C4-2B (cell line): ENCODE measurements at regions not wholly inside any gene's neighbourhood (a gene's known extent, or its start where the extent isn't known, plus 50 kb on each side); places are given as distances from the start of the nearest gene placed in this dataset.
"Not testable (repeated sequence)": the region's sequence is repeated elsewhere in the genome, so short reads cannot be mapped to it uniquely, and the experiment has no call there.

Source experiments
- H3K27ac ChIP-seq: fragments of 450-650 bp; 2 replicates; pipeline ENCODE4 v1.5.1; 2017
- CTCF ChIP-seq: fragments of 450-650 bp; conservative IDR thresholded peaks from 2 replicates; pipeline ENCODE4 v1.5.1; 2017; ENCODE audit warnings: mild to moderate bottlenecking
- ZFX ChIP-seq: fragments of 450-650 bp; IDR thresholded peaks from 2 replicates; pipeline ENCODE4 v1.6.1; 2017

DNA sequence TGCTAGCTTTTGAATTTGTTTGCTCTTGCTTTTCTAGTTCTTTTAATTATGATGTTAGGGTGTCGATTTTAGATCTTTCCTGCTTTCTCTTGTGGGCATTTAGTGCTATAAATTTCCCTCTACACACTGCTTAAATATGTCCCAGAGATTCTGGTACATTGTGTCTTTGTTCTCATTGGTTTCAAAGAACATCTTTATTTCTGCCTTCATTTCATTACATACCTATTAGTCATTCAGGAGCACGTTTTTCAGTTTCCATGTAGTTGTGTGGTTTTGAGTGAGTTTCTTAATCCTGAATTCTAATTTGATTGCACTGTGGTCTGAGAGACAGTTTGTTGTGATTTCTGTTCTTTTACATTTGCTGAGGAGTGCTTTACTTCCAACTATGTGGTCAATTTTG is 51.2 kb upstream of the MB21D2 start:
- H3K27ac ChIP-seq = not testable (repeated sequence)

GRCh38 chr3:192980632-192981031 is 63.0 kb upstream of the MB21D2 start:
- no peak overlapping the region for H3K27ac ChIP-seq
- TF ChIP-seq ZFX = no peak
- no peak for TF ChIP-seq CTCF

DNA sequence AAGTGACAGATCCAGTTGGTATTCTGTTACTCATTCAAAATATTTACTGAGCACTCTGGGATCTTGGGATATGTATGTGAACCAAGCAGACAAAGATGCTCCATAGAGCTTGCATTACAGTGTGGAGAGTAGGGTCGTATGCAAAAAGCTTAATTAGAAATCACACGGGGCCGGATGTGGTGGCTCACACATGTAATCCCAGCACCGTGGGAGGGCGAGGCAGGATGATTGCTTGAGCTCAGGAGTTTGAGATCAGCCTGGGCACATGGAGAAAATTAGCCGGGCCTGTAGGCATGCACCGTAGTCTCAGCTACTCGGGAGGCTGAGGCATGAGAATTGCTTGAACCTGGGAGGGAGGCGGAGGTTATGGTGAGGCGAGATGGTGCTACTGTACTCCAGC is 68.7 kb upstream of the MB21D2 start:
- TF ChIP-seq CTCF = no peak
- no peak for TF ChIP-seq ZFX

DNA sequence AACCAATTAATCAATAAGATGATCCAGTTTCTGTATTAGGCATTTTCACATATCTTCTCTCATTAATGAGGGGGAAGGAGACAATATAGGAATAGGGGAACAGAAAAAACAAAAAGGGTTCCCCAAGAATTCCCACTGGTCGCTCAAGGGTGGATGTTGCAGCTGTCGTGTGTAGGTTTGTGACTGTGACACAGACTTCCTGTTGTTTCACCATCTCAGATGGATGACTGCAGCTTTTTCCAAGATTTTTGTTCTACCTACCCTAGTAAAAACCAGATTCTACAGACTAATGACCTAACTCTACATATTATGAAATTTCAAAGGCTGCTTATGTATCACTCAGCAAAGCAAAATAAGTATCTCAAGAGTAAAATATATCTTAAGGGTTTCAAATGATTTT is 73.7 kb upstream of the MB21D2 start:
- TF ChIP-seq CTCF (no peak), ZFX (no peak)
- no peak overlapping the region for H3K27ac ChIP-seq

More for the DNA sequence above, 68.7 kb upstream of the MB21D2 start:
- no peak overlapping the region for H3K27ac ChIP-seq

- TF ChIP-seq CTCF (no peak), ZFX (no peak)
- no peak overlapping the region for H3K27ac ChIP-seq
Measured at GRCh38 chr3:192992361-192992760, 74.7 kb upstream of the MB21D2 start.

DNA sequence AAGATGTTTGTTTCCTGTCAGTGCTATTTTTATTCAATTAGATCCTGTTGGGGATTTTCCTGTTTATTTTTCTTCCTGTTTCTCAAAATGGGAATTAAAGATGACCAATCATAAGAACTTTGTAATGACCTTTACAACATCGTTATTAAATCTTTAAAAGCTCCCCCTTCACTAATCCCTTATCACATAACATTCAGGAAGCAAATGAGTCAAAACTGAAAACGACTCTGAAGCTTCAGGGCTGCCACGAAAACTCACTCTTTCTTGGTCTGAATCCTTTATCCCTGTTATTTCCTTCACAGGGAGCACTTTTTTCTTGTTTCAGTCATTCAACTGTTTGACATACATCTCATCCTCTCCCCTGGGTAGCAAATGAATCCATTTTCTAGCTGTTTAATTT is 75.8 kb upstream of the MB21D2 start:
- no peak overlapping the region for H3K27ac ChIP-seq
- TF ChIP-seq ZFX (no peak), CTCF (no peak)

DNA sequence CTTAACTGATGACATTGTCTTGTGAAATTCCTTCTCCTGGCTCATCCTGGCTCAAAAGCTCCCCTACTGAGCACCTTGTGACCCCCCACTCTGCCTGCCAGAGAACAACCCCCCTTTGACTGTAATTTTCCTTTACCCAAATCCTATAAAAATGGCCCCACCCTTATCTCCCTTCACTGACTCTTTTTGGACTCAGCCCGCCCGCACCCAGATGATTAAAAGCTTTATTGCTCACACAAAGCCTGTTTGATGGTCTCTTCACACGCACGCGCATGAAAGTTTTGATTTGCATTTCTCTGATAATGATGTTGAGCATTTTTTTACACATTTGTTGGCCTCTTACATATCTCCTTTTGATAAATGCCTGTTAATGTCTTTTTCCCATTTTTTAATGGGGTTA is 83.5 kb upstream of the MB21D2 start:
- not testable (repeated sequence) for H3K27ac ChIP-seq

DNA sequence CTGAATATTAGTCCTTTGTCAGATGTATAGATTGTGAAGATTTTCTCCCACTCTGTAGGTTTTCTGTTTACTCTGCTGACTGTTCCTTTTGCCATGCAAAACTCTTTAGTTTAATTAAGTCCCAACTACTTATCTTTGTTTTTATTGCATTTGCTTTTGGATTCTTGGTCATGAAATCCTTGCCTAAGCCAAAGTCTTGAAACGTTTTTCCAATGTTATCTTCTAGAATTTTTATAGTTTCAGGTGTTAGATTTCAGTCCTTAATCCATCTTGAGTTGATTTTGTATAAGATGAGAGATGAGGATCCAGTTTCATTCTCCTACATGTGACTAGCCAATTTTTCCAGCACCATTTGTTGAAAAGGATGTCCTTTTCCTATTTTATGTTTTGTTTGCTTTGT is 86.0 kb upstream of the MB21D2 start:
- not testable (repeated sequence) for H3K27ac ChIP-seq

DNA sequence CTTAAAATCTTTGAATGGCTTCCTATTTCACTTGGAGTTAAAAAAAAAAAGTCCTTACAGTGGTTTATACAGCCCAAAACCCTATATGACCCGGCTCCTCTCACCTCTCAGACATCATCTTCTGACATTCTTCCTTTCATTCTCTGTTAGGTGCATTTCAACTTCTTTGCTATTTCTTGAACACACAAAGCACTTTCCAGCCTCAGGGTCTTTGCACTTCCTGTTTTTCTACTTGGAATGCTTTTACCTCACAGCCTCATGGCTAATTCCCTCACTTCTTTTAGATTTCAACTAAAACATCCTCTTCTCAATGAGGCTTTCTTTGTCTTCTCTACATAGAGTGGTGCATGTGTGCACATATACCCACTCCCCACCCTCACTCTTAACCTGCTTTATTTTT is 91.0 kb upstream of the MB21D2 start:
- TF ChIP-seq CTCF (no peak), ZFX (no peak)

More for the DNA sequence above, 91.0 kb upstream of the MB21D2 start:
- H3K27ac ChIP-seq = no peak overlapping the region
